NCI-H69 (cell line): ENCODE measurements at regions not wholly inside any gene's neighbourhood (a gene's known extent, or its start where the extent isn't known, plus 50 kb on each side); places are given as distances from the start of the nearest gene placed in this dataset.

ENCODE experiments used
- DNase-seq: peaks from one replicate; lab custom pipeline; 2025; lab: John Stamatoyannopoulos, UW

DNA sequence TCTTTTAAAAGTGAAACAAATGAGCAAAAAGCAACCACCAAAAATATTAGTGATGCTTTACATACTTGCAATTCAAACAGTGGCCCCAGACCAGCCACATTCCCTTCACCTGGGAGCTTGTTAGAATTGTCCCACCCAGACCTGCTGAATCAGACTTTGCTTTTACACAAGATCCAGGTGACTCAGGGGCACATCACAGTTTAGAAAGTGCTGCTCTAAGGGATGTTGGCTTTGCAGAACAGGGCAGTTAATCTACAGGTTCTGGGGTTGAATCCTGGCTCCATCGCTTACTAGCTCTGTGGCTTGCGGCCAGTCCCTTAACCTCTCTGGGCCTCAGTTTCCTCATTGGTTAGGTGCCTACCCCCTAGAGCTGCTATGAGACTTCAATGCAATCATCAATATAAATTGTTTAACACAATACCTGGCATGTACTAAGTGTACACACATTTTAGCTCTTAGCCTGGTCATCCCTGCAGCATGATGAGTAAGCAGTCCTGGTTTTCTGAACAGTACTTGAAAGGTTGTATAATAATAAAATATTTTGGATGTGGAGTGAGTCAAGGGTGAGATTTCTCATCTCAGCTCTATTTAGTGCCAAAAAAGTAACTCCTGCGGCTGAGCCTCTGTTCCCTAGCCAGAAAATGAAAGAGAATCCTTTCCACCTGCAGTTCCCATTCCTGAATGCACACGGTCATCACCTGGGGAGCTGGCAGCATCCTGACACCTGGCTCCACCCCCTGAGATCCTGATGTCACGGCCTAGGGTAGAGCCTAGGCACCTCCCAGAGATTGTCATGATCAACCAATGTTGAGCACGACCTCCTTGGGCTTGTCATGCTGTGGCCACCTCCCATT is 162.7 kb downstream of the ANKRD60 start:
- peak; percentile 36 for DNase-seq

DNA sequence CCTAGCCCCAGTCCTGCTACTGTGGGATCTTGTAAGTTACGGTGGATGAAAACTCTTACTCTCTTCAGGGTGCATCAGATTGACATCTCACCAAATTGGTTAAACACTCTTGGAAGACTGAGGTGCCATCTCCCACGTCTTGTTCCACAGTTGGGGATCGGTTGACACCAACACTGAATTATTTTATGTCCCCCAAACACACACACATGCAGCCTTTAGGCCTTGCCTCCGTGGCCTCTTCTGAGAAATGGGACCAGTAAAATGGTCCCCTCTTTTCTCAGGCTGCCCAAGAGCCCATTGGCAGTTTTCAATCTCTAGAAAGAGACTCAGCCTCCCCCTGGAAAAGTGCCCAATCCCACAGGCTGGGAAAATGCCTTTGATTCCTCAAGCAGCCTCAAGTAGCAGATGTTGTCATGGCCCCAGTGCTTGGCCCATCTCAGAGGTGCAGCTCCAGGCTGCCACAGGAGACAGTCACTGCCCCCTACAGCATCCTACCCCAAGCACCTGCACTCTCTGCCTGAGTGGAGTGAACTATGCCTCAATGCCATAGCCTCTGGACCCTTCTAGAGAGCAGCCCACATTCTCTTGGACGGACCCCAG is 163.9 kb downstream of the ANKRD60 start:
- DNase-seq, result no peak

DNA sequence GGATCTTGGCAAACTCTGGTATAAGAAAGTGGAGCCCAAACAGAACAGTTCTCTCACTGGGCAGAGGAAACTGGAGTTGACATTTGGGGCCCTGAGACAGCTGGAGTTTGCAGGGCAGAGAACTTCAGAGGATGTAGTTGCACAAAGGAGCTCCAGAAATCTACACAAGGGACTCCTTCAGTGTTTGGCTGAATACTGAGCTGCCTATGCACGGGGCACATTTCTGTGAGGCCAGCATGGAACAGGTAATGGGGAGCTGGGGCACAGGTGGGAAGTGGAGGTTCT is 169.3 kb downstream of the ANKRD60 start:
- DNase-seq, result no peak

DNA sequence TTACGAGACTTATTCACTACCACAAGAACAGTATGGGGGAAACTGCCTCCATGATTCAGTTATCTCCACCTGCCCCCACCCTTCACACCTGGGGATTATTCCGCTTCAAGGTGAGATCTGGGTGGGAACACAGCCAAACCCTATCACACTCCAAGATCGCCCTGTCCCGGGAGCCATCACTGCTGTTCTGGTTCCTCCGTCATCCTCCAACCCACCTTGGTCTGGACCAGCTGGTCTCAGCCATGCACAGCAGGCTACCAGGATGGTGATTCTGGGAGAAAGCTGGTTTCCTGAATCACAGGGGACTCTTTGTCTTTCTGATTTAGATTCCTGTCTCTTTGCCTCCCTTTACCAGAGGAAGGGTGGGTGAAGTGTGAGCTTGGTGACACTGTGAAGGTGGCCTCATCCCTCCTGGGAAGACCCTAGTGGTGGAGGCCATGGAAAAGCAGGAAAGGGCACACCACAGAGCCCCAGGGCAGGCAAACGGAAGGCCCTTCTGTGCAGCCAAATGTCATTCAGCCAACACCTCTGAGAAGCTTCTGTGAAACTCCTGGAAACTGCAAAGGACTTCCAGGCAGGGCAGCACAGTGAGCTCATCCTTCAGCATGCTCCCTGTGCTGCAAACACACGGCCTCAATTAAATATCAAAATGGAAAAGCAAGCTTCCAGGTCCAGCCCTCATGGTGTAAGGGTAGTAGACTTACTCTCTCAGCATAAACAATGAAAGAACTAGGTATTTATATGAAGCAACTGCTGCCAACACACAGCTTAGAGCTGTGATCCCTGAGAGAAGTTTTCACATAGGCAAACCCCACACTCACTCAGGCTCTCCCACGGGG is 169.8 kb downstream of the ANKRD60 start:
- no peak for DNase-seq

DNA sequence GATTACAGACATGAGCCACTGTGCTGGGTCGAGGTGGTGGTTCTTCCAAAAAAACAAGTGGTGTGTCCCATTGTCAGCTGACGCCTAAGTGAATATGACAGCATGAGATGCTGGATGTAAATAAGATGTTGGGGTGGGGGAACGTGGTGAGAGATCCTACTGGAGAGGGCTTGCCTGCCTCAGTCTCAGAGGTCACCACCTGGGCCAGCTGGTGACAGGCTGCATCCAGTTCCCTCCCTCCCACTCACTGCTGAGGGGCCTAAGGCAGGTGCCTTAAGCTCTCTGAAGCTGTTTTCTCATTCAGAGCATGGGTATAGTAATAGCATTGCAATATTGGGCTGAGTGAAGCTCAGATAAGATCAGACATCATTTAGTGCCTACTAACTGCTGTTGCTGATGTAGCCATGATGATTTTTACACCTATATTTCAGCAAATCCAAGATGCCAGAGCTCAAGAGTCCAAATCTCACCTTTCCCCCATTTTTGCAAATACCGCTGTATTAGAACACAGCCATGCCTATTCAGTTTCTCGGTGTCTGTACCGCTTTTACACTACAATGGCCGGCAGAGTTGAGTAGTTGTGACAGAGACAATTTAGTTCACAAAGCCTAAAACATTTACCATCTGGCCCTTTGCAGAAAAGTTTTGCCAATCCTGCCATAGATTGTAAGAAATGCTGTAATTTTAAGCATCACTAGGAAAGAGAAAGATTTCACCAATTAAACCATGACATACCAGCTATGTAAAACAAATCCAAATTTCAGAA is 171.3 kb downstream of the ANKRD60 start:
- no peak for DNase-seq

DNA sequence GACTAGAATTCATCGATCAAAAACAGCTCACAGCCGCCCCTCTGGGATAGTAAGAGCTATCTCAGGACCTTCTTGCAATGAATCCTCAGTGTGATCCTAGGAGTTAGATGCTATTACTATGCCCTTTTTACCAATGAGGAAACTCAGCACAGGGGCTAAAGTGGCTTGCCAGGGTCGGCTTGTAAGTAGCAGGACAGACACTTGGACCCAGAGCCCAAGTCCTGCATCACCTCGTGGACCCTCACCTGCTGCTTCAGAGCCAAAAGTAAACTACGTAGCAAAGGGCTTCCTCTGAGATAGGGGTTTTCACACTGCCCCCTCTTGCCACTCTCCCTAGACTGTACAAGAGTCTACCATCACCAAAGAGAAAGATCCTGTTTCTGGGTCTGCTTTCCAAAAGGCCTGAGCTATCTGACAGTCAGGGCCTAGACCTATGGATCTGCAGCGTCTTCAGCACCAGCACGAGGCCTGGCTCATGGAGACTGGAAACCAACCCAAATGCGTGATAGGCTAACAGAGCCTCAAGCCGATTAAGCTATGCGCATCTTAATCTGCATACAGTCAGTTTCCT is 172.3 kb downstream of the ANKRD60 start:
- DNase-seq, result no peak

DNA sequence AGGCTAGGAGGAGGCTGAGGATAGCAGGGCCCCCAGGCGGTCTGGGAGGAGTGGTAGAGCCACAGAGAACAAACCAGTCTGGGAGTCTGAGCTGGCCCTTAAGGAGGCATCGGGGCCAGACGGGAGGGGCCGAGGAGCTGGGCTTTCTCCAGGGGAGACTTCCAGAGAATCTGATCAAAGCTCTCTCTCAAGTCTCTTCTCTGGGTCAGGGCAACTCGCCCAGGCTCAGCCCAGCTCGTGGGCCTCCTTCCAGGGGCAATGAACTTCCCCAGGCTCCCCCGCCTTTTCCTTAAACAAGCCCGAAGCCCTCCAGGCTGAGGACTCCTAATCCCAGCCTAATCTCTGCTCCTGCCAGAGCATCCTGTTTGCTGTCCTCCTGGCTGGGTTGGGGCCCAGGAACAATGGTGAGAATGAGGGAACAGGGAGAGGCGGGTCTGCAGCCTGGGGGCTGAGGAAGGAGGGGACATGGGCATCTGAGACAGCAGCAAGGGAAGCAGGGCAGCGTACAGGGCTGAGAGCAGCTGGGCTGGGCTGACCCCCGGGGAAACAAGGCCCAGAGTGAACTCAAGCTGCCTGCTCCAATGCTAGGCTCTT is 173.6 kb downstream of the ANKRD60 start:
- peak; percentile 8 for DNase-seq

DNA sequence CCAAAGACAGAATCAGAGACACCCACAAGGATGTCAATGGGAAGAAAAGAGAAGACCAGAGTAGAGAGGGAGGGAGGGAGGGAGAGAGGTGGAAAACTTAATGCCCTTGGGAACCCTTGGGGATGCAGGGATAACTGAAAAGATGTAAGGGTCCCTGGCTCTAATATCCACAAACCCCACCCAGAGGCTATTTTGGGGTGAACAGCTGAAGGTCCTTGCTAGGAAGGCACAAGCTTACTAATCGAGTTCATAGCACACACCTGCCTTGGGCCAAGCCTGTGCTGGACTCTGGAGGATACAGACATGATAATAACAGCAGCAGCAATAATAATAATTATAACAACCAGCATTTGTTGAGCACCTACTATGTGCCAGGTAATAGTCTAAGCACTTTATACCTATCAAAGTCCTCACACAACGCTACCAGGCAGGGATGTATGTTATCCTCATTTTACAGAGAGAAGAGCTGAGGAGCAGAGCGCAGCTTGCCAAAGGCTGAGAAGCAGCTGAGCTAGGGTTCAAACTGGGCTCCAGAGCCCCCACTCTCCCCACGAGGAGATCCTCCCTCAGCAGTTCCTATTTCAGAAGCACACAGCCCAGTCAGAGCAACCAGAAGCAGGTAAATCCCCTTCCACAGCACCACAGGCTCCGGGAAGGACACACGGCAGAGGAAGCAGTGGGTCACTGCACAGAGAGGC is 174.2 kb downstream of the ANKRD60 start:
- no peak for DNase-seq

DNA sequence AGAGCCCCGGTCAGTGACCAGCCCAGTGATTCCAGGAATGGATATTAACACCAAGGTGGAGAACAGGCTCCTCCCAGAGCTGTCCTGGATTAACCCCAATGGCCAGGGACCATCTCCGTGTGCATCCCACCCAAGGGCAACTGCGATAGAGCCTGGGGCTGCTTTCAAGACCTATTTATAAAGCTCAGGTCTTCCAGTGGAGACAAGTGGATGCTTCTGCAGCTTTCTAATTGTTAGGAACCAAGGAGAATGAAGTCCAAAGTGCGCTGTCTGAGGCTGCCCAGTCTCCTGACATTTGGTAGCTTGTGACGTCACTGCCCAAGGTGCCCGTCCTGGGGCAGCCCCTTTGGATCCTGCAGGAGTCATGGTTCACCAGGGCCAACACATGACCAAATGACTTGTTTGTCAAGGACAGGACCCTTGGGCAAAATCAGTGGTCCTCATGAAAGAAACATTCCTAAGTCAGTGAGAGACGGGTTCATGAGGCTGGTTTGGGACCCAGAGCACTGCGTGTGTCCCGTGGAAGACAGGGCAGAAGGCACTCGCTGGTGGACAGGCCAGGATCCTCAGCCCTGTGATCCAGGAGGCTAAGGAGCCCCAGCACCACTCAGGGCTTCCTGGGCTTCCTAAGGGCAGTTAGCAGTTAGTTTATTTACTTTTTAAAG is 174.9 kb downstream of the ANKRD60 start:
- DNase-seq, result no peak

DNA sequence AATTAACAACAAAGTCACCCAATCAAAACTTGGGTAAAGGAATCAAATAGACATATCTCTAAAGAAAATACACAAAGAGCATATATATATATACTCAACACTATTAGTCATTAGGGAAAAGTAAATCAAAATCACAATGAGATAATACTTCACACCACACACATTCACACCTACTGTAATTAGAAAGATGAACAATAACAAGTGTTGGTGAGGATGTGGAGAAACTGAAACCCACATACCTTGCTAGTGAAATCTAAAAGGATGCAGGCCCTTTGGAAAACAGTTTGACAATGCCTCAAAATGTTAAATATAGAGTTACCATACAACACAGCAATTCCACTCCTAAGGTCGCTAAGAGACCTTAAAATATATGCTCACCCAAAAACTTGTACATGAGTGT is 177.1 kb downstream of the ANKRD60 start:
- no peak for DNase-seq

DNA sequence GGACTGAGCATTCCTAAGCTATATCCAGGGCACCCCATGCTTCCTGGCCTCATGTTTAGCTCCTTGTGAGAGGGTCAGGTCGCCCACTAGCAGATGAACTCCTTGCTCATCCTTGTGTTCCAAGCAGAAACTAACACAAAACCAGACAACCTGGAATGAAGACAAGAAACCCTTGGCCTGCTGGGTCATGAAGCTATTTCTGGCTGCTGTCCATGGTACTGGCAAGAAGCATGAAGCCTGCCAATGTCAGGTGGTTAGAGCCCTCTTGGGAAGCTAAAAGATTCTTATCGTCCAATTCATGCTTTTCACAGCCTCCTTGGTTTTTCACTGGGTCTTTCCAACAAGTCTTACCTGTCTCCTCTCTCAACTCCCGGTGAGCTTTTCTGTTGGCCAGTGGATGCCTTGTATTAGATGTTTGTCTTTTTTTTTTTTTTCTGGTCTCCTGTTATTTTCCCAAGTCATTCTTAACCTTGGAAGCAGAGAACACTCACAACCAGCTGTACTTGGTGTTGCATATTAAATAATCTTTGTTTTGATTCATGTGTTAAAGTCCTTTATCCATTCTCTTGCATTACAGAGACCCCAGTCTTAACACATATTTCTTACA is 180.3 kb downstream of the ANKRD60 start:
- no peak for DNase-seq

DNA sequence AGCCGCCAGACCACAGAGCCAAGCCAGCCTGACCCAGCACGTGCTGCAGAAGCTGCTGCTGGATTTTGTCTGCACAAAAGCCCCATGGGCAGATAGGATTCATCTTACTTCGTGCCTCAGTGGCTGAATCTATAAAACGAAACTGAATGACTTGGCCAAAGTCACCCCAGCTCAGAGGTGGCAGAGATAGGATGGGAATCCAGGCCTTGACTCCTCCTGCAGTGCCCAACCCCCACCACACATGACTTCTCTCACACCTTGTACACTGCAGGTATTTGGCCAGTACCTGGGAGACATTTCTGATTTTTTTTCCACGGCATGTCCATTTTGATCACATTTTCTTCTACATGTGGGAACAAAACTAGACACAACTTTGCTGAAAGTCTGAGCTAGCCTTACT is 182.1 kb downstream of the ANKRD60 start:
- peak; percentile 4 for DNase-seq

DNA sequence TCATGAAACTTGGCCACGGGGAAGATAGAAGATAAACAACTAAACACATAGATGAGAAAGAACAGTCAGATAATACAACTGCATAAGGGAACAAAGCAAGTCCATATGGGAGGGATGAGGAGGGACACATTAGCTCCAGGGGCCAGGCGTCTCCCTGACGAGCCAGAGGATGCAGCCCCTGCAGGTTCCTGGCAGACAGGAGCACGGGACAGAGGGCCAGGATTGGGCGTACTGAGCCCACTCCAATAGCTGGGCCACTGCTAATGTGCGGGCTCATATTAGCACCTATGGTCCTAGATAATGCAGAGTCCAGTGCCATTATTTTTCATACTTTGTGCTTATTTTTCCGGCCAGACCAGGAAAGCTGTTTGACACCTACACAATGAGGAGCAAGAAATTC is 182.9 kb downstream of the ANKRD60 start:
- DNase-seq, result no peak

DNA sequence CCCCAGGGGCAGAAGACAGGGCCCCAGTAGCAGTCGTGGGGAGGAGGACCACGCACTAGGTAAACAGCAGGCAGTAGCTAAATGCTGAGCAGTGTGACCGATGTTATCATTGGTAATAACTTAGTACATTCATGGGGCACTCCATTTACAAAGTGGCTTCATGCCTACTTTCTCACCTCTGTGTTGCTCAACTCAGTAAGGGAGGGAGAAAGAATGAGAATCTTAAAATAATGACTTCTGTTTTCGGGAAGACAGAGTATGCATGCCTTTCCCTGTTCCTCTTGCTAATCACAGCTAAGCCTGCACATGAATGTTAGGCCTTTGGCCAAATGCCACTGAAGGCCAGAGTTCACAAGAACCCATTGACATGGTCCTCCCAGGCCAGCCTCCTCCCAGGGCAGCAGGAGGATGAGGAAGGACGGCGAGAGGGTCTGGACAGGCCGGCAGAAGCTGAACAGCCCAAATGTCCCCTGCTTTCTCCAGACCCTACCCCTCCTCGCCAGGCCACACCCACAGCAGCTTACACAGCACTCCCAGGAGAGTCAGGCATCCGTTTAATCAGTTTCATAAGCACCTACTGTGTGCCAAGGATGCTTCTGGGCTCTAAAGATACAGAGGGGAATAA is 183.4 kb downstream of the ANKRD60 start:
- no peak for DNase-seq

DNA sequence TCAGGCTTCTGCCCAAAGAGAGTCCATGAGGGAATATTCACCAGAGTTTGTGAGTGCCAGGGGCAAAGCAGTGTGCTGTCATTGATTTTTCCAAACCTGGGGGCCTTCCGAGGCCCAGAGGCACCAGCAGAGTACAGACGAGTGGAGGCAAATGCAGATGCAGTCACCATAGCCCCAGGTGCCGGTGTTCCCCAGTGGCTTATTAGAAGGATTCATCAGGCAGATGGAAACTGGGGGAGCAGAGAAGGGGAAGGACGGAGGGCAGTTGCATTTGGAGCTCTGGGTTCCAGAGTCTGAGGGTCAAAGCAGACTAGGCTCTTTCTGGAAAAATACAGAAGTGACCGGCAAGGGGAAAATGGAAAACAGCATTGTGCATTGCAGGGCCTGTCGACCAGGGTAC is 184.2 kb downstream of the ANKRD60 start:
- DNase-seq, result no peak

DNA sequence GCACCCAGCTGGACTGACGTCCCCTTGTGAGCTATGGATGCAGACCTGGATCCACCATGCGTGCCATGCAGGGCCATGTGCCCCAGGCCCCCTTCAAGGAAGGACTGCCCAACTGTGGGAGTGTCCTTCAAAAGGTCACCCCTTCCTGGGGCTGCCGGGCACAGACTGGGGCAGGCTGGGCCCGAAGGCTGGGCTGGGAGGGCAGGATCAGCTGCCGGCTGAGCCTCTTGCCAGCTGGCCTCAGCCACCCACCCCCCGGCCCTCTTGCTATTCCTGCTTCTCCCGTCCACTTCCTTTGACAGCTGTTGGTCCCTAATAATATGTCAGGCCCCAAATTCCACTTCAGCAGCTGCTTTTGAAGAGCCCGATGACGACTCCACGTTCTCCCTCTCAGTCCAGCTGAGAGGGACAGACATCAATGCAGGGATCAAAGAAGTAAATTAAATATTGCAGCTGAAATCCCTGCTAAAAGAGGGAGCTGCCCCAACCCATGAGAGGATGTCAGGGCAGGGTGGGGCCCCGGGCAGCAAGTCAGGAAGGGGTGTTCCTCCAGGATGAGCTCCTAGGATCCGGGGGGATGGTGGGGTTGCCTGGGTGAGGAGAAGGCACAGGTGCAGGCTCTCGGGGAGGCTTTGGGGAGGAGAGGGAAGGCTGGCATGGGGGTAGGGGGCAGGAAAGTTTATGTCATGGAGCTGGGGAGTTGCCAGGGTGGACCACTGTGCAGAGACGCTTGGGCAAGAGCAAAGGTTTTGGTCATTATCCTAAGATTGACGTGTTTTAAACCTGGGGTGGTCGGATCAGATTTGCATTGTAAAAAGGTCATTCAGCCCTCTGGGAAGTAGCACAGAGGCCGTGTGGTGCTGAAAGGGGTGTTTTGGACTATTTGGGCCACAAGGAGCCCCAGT is 185.0 kb downstream of the ANKRD60 start:
- no peak for DNase-seq

DNA sequence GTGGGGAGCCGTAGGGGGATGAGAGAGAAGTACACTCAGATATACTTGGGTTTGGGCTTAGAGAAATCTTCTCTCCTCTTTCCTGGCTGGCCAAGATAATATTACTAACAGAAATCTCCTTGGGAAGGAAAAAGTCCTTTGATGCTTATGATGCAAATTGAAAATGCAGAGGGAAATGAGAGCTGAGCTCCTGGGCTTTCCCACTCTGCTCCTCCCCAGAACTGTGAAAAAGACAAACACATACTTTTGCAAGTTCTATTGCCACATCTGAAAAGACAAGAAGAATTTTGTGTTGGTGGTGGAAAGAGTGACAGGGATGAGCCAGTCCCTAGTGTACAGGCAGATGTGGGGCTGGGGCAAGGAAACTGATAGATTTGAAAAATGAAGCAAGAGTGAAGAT is 185.9 kb downstream of the ANKRD60 start:
- DNase-seq, result no peak
